Mesenchymal stem cell (in vitro differentiated cells and primary cell): ENCODE measurements at regions not wholly inside any gene's neighbourhood (a gene's known extent, or its start where the extent isn't known, plus 50 kb on each side); places are given as distances from the start of the nearest gene placed in this dataset.

Experiments used
- DNase-seq: peaks from one replicate; pipeline ENCODE4 v3.0.0-alpha.2; 2013
- H2AFZ ChIP-seq: one replicate; pipeline ENCODE4 v1.6.1; 2013; ENCODE audit warnings: low read depth, mild to moderate bottlenecking, control low read depth, inconsistent platforms, low read length, moderate library complexity
- H2AK5ac ChIP-seq: 2 replicates; pipeline ENCODE4 v1.6.1; 2013; ENCODE audit warnings: low read length, moderate library complexity, mild to moderate bottlenecking, inconsistent platforms; ENCODE audit not compliant: severe bottlenecking
- H2BK120ac ChIP-seq: one replicate; pipeline ENCODE4 v1.6.1; 2013; ENCODE audit warnings: low read depth, mild to moderate bottlenecking, inconsistent platforms, low read length, moderate library complexity
- H2BK12ac ChIP-seq, 2 experiments: one replicate each; pipeline ENCODE4 v1.6.1; 2013; ENCODE audit warnings: inconsistent platforms in 2 of 2, low read length in 2 of 2, mild to moderate bottlenecking in 2 of 2, moderate library complexity in 2 of 2, control low read depth in 1 of 2
- H2BK15ac ChIP-seq: one replicate; pipeline ENCODE4 v1.6.1; 2013; ENCODE audit warnings: mild to moderate bottlenecking, low read depth, inconsistent platforms; ENCODE audit not compliant: poor library complexity, severe bottlenecking
- H2BK5ac ChIP-seq: 2 replicates; pipeline ENCODE4 v1.6.1; 2013; ENCODE audit warnings: low read depth, mild to moderate bottlenecking, low read length, control low read depth, inconsistent platforms; ENCODE audit not compliant: poor library complexity, severe bottlenecking
- H3K14ac ChIP-seq, 2 experiments: one replicate each; pipeline ENCODE4 v1.6.1; 2013; ENCODE audit warnings: inconsistent platforms in 2 of 2, low read length in 2 of 2, control low read depth in 1 of 2, mild to moderate bottlenecking in 1 of 2, moderate library complexity in 1 of 2
- H3K18ac ChIP-seq, 2 experiments: one replicate each; pipeline ENCODE4 v1.6.1; 2013; ENCODE audit warnings: inconsistent platforms in 2 of 2, low read length in 2 of 2, control low read depth in 1 of 2, low read depth in 1 of 2, mild to moderate bottlenecking in 1 of 2
- H3K23ac ChIP-seq, 2 experiments: one replicate each; pipeline ENCODE4 v1.6.1; 2013; ENCODE audit warnings: inconsistent platforms in 2 of 2, low read length in 2 of 2, mild to moderate bottlenecking in 2 of 2, moderate library complexity in 2 of 2, control low read depth in 1 of 2
- H3K27ac ChIP-seq: 2 replicates; pipeline ENCODE4 v1.5.1; 2013; ENCODE audit warnings: mild to moderate bottlenecking, moderate library complexity, low read length, control low read depth, inconsistent platforms; ENCODE audit not compliant: poor library complexity, severe bottlenecking
- H3K27me3 ChIP-seq, 2 experiments: 2 replicates each; pipeline versions ENCODE4 v1.6.1 to v1.7.0; 2013; ENCODE audit warnings: low read length in 2 of 2, mild to moderate bottlenecking in 2 of 2, moderate library complexity in 2 of 2, control low read depth in 1 of 2, inconsistent platforms in 1 of 2; ENCODE audit not compliant: control insufficient read depth in 1 of 2, insufficient read depth in 1 of 2
- H3K36me3 ChIP-seq, 2 experiments: 2 replicates each; pipeline versions ENCODE4 v1.6.1 to v1.7.0; 2013; ENCODE audit warnings: low read length in 2 of 2, control low read depth in 1 of 2, inconsistent platforms in 1 of 2, low read depth in 1 of 2, mild to moderate bottlenecking in 1 of 2; ENCODE audit not compliant: insufficient read depth in 2 of 2, control insufficient read depth in 1 of 2
- H3K4ac ChIP-seq, 2 experiments: one replicate each; pipeline ENCODE4 v1.6.1; 2013; ENCODE audit warnings: inconsistent platforms in 2 of 2, low read length in 2 of 2, mild to moderate bottlenecking in 2 of 2, moderate library complexity in 2 of 2, control low read depth in 1 of 2, low read depth in 1 of 2
- H3K4me1 ChIP-seq: 2 replicates; pipeline ENCODE4 v1.6.1; 2013; ENCODE audit warnings: low read depth, low read length, control low read depth; ENCODE audit not compliant: control insufficient read depth, insufficient read depth
- H3K4me2 ChIP-seq: 2 replicates; pipeline ENCODE4 v1.6.1; 2013; ENCODE audit warnings: low read length, mild to moderate bottlenecking, inconsistent platforms; ENCODE audit not compliant: poor library complexity, severe bottlenecking
- H3K4me3 ChIP-seq, 2 experiments: 2 replicates each; pipeline versions ENCODE4 v1.5.1 to v1.7.0; 2013; ENCODE audit warnings: low read length in 2 of 2, mild to moderate bottlenecking in 2 of 2, control low read depth in 1 of 2, low read depth in 1 of 2; ENCODE audit not compliant: insufficient read depth in 1 of 2
- H3K79me1 ChIP-seq: replicated peaks from 2 replicates; pipeline ENCODE4 v1.6.1; 2013; ENCODE audit warnings: mild to moderate bottlenecking, control low read depth, low read length, inconsistent platforms; ENCODE audit not compliant: poor library complexity, severe bottlenecking
- H3K9ac ChIP-seq: 2 replicates; pipeline ENCODE4 v1.7.0; 2013; ENCODE audit warnings: mild to moderate bottlenecking, low read length, moderate library complexity
- H3K9me3 ChIP-seq: 2 replicates; pipeline ENCODE4 v1.7.0; 2013; ENCODE audit warnings: mild to moderate bottlenecking, low read length; ENCODE audit not compliant: control insufficient read depth
- H4K8ac ChIP-seq: one replicate; pipeline ENCODE4 v1.6.1; 2013; ENCODE audit warnings: inconsistent platforms, mild to moderate bottlenecking, low read length, moderate library complexity
- H4K91ac ChIP-seq: one replicate; pipeline ENCODE4 v1.6.1; 2013; ENCODE audit warnings: mild to moderate bottlenecking, low read length, inconsistent platforms
- WGBS: methylation state at CpG from one replicate; pipeline ENCODE4 v1.1.7; 2013; ENCODE audit warnings: mixed read lengths; 5-methylcytosine and 5-hydroxymethylcytosine counted together

DNA sequence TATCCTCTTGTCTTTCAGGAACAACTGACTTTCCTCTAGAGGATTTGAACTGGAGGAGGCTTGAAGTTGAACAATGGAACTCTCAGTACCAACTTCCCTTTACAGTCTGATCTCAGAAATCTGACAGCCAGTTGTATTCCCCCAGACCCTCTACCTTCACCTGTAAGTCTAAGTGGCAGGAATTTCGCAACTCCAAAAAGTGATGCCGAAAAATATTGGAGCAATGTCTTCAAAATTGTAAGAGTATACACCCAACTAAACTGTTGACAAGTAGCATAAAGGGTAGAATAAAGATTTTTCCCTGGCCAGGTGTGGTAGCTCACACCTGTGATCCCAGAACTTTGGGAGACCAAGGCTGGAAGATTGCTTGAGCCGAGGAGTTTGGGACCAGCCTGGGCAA lies 69.1 kb upstream of the CFAP20DC start:
- Histone ChIP-seq H2BK5ac (no peak overlapping the region), H3K36me3 (no peaks in the 10 kb centered on the region), H2BK120ac (no peak overlapping the region), H3K9me3 (no peaks in the 10 kb centered on the region), H2BK15ac (no peak overlapping the region), H2AK5ac (no peak overlapping the region), H3K27ac (no peak overlapping the region), H3K18ac (no peak overlapping the region), H3K4me2 (no peak overlapping the region), H4K91ac (no peak overlapping the region), H3K27me3 (no peaks in the 10 kb centered on the region), H3K14ac (no peak overlapping the region), H4K8ac (no peak overlapping the region), H3K23ac (no peak overlapping the region), H3K79me1 (no peaks in the 10 kb centered on the region), H2AFZ (no peak overlapping the region), H2BK12ac (no peak overlapping the region), H3K4me1 (no peaks in the 10 kb centered on the region), H3K9ac (no peak overlapping the region), H3K4me3 (no peak overlapping the region), H3K4ac (no peak overlapping the region)
- DNase-seq = no peak
- 96% methylated on average over 1 of the region's 3 CpGs for WGBS

DNA sequence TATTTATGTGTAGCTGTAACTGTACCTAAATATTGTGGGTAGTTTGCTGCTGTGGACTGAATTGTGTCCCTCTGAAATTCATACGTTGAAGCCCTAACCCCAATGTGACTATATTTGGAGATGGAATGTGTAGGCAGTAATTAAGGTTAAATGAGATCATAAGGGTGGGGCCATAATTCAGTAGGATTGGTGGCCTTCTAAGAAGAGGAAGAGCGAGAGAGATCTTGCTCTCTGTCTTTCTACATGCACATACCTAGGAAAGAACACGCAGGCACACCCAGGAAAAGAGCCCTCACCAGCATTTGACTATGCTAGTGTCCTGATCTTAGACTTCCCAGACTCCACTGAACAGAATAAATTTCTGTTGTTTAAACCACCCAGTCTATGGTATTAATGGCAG lies 67.6 kb upstream of the CFAP20DC start:
- Histone ChIP-seq H2BK5ac (no peak overlapping the region), H3K18ac (no peak overlapping the region), H3K79me1 (no peaks in the 10 kb centered on the region), H3K4me2 (no peak overlapping the region), H3K27me3 (no peaks in the 10 kb centered on the region), H2AFZ (no peak overlapping the region), H3K4ac (no peak overlapping the region), H2AK5ac (no peak overlapping the region), H3K36me3 (no peaks in the 10 kb centered on the region), H4K8ac (no peak overlapping the region), H3K4me3 (no peak overlapping the region), H4K91ac (no peak overlapping the region), H2BK12ac (no peak overlapping the region), H3K14ac (no peak overlapping the region), H2BK15ac (no peak overlapping the region), H3K27ac (no peak overlapping the region), H3K9me3 (no peaks in the 10 kb centered on the region), H3K23ac (no peak overlapping the region), H3K9ac (no peak overlapping the region), H2BK120ac (no peak overlapping the region), H3K4me1 (no peaks in the 10 kb centered on the region)
- no peak for DNase-seq
- 88% methylated on average over 3 of the region's 3 CpGs for WGBS

DNA sequence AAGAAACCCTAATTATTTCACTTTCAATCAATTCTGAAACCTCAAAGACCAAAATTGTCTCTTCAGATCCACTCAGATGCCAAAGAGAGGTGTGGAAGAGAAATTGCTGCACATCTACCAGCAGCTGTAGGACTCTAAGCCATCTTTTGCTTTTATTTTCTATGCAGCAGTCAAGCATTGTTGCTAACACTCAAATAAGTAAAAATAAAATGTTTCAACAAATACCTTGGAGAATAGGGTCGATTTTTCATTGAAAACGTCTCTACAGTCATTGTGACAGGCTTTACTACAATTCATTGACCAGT lies 66.4 kb upstream of the CFAP20DC start:
- Histone ChIP-seq H2BK12ac (no peak overlapping the region), H4K91ac (no peak overlapping the region), H3K4me3 (peak overlapping the region in 1 of 2 experiments; percentile 67), H3K4me2 (no peak overlapping the region), H3K79me1 (no peaks in the 10 kb centered on the region), H2AFZ (no peak overlapping the region), H3K14ac (no peak overlapping the region), H2AK5ac (no peak overlapping the region), H3K27ac (no peak overlapping the region), H3K23ac (no peak overlapping the region), H3K4me1 (no peaks in the 10 kb centered on the region), H2BK15ac (no peak overlapping the region), H2BK5ac (no peak overlapping the region), H3K18ac (no peak overlapping the region), H2BK120ac (no peak overlapping the region), H3K4ac (no peak overlapping the region), H3K27me3 (no peaks in the 10 kb centered on the region), H3K9ac (peak overlapping the region; percentile 67), H3K9me3 (no peaks in the 10 kb centered on the region), H3K36me3 (no peaks in the 10 kb centered on the region), H4K8ac (no peak overlapping the region)
- no peak for DNase-seq
- no CpG with 5 or more reads among the region's 2 CpGs for WGBS

- Histone ChIP-seq H3K4ac (no peak overlapping the region), H2BK5ac (no peak overlapping the region)
- WGBS = 51% methylated on average over 8 of the region's 8 CpGs
These were observed 65.8 kb upstream of the CFAP20DC start for GRCh38 chr3:59115364-59116232.

More at GRCh38 chr3:59115364-59116232, 65.8 kb upstream of the CFAP20DC start:
- H3K4me3 ChIP-seq = peak overlapping the region in 1 of 2 experiments; percentile 67
- no peak overlapping the region for H3K14ac ChIP-seq
- peak overlapping the region; percentile 67 for H3K9ac ChIP-seq
- no peaks in the 10 kb centered on the region for H3K36me3 ChIP-seq
- no peak for DNase-seq
- H2BK12ac ChIP-seq = no peak overlapping the region
- H3K18ac ChIP-seq = no peak overlapping the region
- H3K4me1 ChIP-seq = no peaks in the 10 kb centered on the region
- no peaks in the 10 kb centered on the region for H3K27me3 ChIP-seq
- H2AFZ ChIP-seq = no peak overlapping the region
- no peak overlapping the region for H3K27ac ChIP-seq
- no peak overlapping the region for H3K23ac ChIP-seq
- no peaks in the 10 kb centered on the region for H3K9me3 ChIP-seq
- no peaks in the 10 kb centered on the region for H3K79me1 ChIP-seq
- no peak overlapping the region for H2BK15ac ChIP-seq
- H2BK120ac ChIP-seq = no peak overlapping the region
- no peak overlapping the region for H4K91ac ChIP-seq
- no peak overlapping the region for H4K8ac ChIP-seq
- H2AK5ac ChIP-seq = no peak overlapping the region
- H3K4me2 ChIP-seq = no peak overlapping the region
